WTC11 (cell line): ENCODE measurements at regions not wholly inside any gene's neighbourhood (a gene's known extent, or its start where the extent isn't known, plus 50 kb on each side); places are given as distances from the start of the nearest gene placed in this dataset.
"Not testable (repeated sequence)": the region's sequence is repeated elsewhere in the genome, so short reads cannot be mapped to it uniquely, and the experiment has no call there.

Experiments used
- CREB1 ChIP-seq: sonication (generic); formaldehyde crosslinking; IDR thresholded peaks from 2 replicates; pipeline ENCODE4 v1.8.0; 2023; ENCODE audit warnings: mild to moderate bottlenecking, missing genetic modification reagents
- FOXK1 ChIP-seq: sonication (generic); formaldehyde crosslinking; IDR thresholded peaks from 2 replicates; pipeline ENCODE4 v1.8.0; 2022; ENCODE audit warnings: mild to moderate bottlenecking, moderate library complexity, missing genetic modification reagents
- JUN ChIP-seq: sonication (generic); formaldehyde crosslinking; IDR thresholded peaks from 2 replicates; pipeline ENCODE4 v1.8.0; 2023; ENCODE audit warnings: mild to moderate bottlenecking, missing genetic modification reagents
- TEAD4 ChIP-seq: sonication (generic); formaldehyde crosslinking; IDR thresholded peaks from 2 replicates; pipeline ENCODE4 v1.8.0; 2022; ENCODE audit warnings: mild to moderate bottlenecking, missing genetic modification reagents
- ZNF121 ChIP-seq: sonication (generic); formaldehyde crosslinking; IDR thresholded peaks from 2 replicates; pipeline ENCODE4 v1.8.0; 2023; ENCODE audit warnings: missing genetic modification reagents
- TF ChIP-seq, protein P1 (sequence below): sonication (generic); formaldehyde crosslinking; IDR thresholded peaks from 2 replicates; pipeline ENCODE4 v1.8.1; 2022; ENCODE audit warnings: mild to moderate bottlenecking, moderate library complexity, missing genetic modification reagents
- TF ChIP-seq, protein P2 (sequence below): sonication (generic); formaldehyde crosslinking; IDR thresholded peaks from 2 replicates; pipeline ENCODE4 v1.8.1; 2023; ENCODE audit warnings: mild to moderate bottlenecking, missing genetic modification reagents, moderate library complexity
- TF ChIP-seq, protein P3 (sequence below): fragments of 200-600 bp; IDR thresholded peaks from 2 replicates; pipeline ENCODE4 v1.8.0; 2022; ENCODE audit warnings: antibody characterized with exemption
- TF ChIP-seq, protein P4 (sequence below): sonication (generic); formaldehyde crosslinking; IDR thresholded peaks from 2 replicates; pipeline ENCODE4 v1.8.1; 2022; ENCODE audit warnings: mild to moderate bottlenecking, missing genetic modification reagents, moderate library complexity, borderline replicate concordance
- TF ChIP-seq, protein P5 (sequence below): sonication (generic); formaldehyde crosslinking; IDR thresholded peaks from 2 replicates; pipeline ENCODE4 v1.8.1; 2023; ENCODE audit warnings: mild to moderate bottlenecking, missing genetic modification reagents
- TF ChIP-seq, protein P6 (sequence below): sonication (generic); formaldehyde crosslinking; IDR thresholded peaks from 2 replicates; pipeline ENCODE4 v1.8.1; 2022; ENCODE audit warnings: low read depth, missing genetic modification reagents, borderline replicate concordance
- TF ChIP-seq, protein P7 (sequence below): sonication (generic); formaldehyde crosslinking; IDR thresholded peaks from 2 replicates; pipeline ENCODE4 v1.8.0; 2022; ENCODE audit warnings: mild to moderate bottlenecking, missing genetic modification reagents
- TF ChIP-seq, protein P8 (sequence below): sonication (generic); formaldehyde crosslinking; IDR thresholded peaks from 2 replicates; pipeline ENCODE4 v1.8.1; 2023; ENCODE audit warnings: mild to moderate bottlenecking, moderate library complexity, missing genetic modification reagents
- TF ChIP-seq, protein P9 (sequence below): sonication (generic); formaldehyde crosslinking; IDR thresholded peaks from 2 replicates; pipeline ENCODE4 v1.8.0; 2022; ENCODE audit warnings: mild to moderate bottlenecking, missing genetic modification reagents

DNA sequence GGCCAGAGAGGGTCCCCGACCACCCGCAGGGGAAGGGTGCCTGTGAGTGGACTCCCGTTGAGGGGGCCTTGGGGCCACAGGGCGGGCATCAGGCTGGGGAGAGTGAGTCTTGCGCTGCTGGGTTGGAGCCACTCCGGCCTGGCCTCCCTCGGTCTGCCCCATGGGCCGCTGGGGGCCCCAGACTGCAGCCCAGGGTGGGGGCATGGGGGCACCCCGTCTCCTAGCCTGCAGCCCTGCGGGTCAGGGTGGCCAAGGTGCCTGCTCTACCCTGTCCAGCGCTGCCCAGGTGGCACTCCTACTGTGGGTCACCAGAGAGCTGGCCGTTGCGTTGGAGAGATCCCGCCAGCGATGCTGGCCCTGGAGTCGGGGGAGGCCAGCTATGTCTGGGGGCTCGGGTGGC is 186.8 kb downstream of the TMEM121 start:
- TF ChIP-seq, protein P1, sequence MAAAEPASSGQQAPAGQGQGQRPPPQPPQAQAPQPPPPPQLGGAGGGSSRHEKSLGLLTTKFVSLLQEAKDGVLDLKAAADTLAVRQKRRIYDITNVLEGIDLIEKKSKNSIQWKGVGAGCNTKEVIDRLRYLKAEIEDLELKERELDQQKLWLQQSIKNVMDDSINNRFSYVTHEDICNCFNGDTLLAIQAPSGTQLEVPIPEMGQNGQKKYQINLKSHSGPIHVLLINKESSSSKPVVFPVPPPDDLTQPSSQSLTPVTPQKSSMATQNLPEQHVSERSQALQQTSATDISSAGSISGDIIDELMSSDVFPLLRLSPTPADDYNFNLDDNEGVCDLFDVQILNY (CRISPR knock-in tag): not testable (repeated sequence)
- TF ChIP-seq TEAD4, ZNF121, JUN, CREB1, FOXK1 (CRISPR knock-in tag): not testable (repeated sequence)
- TF ChIP-seq, protein P2, sequence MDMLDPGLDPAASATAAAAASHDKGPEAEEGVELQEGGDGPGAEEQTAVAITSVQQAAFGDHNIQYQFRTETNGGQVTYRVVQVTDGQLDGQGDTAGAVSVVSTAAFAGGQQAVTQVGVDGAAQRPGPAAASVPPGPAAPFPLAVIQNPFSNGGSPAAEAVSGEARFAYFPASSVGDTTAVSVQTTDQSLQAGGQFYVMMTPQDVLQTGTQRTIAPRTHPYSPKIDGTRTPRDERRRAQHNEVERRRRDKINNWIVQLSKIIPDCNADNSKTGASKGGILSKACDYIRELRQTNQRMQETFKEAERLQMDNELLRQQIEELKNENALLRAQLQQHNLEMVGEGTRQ: not testable (repeated sequence)
- TF ChIP-seq, protein P3, sequence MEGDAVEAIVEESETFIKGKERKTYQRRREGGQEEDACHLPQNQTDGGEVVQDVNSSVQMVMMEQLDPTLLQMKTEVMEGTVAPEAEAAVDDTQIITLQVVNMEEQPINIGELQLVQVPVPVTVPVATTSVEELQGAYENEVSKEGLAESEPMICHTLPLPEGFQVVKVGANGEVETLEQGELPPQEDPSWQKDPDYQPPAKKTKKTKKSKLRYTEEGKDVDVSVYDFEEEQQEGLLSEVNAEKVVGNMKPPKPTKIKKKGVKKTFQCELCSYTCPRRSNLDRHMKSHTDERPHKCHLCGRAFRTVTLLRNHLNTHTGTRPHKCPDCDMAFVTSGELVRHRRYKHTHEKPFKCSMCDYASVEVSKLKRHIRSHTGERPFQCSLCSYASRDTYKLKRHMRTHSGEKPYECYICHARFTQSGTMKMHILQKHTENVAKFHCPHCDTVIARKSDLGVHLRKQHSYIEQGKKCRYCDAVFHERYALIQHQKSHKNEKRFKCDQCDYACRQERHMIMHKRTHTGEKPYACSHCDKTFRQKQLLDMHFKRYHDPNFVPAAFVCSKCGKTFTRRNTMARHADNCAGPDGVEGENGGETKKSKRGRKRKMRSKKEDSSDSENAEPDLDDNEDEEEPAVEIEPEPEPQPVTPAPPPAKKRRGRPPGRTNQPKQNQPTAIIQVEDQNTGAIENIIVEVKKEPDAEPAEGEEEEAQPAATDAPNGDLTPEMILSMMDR: not testable (repeated sequence)
- TF ChIP-seq, protein P4, sequence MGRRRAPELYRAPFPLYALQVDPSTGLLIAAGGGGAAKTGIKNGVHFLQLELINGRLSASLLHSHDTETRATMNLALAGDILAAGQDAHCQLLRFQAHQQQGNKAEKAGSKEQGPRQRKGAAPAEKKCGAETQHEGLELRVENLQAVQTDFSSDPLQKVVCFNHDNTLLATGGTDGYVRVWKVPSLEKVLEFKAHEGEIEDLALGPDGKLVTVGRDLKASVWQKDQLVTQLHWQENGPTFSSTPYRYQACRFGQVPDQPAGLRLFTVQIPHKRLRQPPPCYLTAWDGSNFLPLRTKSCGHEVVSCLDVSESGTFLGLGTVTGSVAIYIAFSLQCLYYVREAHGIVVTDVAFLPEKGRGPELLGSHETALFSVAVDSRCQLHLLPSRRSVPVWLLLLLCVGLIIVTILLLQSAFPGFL (CRISPR knock-in tag): not testable (repeated sequence)
- TF ChIP-seq, protein P5, sequence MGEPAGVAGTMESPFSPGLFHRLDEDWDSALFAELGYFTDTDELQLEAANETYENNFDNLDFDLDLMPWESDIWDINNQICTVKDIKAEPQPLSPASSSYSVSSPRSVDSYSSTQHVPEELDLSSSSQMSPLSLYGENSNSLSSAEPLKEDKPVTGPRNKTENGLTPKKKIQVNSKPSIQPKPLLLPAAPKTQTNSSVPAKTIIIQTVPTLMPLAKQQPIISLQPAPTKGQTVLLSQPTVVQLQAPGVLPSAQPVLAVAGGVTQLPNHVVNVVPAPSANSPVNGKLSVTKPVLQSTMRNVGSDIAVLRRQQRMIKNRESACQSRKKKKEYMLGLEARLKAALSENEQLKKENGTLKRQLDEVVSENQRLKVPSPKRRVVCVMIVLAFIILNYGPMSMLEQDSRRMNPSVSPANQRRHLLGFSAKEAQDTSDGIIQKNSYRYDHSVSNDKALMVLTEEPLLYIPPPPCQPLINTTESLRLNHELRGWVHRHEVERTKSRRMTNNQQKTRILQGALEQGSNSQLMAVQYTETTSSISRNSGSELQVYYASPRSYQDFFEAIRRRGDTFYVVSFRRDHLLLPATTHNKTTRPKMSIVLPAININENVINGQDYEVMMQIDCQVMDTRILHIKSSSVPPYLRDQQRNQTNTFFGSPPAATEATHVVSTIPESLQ: not testable (repeated sequence)
- TF ChIP-seq, protein P6, sequence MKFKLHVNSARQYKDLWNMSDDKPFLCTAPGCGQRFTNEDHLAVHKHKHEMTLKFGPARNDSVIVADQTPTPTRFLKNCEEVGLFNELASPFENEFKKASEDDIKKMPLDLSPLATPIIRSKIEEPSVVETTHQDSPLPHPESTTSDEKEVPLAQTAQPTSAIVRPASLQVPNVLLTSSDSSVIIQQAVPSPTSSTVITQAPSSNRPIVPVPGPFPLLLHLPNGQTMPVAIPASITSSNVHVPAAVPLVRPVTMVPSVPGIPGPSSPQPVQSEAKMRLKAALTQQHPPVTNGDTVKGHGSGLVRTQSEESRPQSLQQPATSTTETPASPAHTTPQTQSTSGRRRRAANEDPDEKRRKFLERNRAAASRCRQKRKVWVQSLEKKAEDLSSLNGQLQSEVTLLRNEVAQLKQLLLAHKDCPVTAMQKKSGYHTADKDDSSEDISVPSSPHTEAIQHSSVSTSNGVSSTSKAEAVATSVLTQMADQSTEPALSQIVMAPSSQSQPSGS: not testable (repeated sequence)
- TF ChIP-seq, protein P7, sequence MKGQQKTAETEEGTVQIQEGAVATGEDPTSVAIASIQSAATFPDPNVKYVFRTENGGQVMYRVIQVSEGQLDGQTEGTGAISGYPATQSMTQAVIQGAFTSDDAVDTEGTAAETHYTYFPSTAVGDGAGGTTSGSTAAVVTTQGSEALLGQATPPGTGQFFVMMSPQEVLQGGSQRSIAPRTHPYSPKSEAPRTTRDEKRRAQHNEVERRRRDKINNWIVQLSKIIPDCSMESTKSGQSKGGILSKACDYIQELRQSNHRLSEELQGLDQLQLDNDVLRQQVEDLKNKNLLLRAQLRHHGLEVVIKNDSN (CRISPR knock-in tag): not testable (repeated sequence)
- TF ChIP-seq, protein P8, sequence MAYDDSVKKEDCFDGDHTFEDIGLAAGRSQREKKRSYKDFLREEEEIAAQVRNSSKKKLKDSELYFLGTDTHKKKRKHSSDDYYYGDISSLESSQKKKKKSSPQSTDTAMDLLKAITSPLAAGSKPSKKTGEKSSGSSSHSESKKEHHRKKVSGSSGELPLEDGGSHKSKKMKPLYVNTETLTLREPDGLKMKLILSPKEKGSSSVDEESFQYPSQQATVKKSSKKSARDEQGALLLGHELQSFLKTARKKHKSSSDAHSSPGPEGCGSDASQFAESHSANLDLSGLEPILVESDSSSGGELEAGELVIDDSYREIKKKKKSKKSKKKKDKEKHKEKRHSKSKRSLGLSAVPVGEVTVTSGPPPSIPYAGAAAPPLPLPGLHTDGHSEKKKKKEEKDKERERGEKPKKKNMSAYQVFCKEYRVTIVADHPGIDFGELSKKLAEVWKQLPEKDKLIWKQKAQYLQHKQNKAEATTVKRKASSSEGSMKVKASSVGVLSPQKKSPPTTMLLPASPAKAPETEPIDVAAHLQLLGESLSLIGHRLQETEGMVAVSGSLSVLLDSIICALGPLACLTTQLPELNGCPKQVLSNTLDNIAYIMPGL (CRISPR knock-in tag): not testable (repeated sequence)
- TF ChIP-seq, protein P9, sequence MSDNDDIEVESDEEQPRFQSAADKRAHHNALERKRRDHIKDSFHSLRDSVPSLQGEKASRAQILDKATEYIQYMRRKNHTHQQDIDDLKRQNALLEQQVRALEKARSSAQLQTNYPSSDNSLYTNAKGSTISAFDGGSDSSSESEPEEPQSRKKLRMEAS (CRISPR knock-in tag): not testable (repeated sequence)
